ENCODE measurements at regions not wholly inside any gene's neighbourhood (a gene's known extent, or its start where the extent isn't known, plus 50 kb on each side); places are given as distances from the start of the nearest gene placed in this dataset.

DNA sequence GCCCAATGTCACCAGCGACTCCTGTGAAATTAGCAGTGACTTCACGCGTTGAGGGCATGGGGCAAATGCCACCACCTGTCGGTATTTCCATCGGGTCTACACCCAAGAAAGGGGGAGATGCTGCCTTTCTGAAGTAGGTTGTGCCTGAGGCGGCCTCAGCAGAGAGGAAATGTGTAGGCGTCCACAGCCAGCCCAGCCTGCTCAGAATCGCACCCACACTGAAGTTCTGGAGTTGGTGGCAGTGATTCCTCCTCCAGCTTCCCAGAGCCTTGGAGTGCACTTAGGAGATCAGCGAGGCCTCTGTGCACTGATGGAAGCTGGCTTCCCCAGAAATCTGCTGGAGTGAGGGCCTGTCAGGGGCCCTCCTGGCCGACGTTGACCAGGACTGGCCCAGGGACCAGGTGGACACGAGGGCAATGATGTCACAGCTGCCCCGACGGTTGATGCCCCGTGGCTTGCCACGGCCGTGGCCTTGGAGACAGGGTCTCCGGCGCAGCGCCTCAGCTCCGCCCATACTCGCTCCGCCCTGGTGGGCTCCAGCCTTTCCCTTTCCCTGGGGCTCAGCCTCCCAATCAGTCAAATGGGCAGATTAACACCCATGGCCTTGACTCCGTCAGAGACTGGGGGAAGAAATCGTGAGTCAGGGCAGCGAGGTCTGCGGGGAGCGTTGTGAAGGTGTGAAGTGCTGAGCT lies 484.8 kb downstream of the PREX1 start:
- no peak for TF ChIP-seq EZH2phosphoT487 (IDR thresholded peaks at IDR 0.05)
- TF ChIP-seq, protein P1, sequence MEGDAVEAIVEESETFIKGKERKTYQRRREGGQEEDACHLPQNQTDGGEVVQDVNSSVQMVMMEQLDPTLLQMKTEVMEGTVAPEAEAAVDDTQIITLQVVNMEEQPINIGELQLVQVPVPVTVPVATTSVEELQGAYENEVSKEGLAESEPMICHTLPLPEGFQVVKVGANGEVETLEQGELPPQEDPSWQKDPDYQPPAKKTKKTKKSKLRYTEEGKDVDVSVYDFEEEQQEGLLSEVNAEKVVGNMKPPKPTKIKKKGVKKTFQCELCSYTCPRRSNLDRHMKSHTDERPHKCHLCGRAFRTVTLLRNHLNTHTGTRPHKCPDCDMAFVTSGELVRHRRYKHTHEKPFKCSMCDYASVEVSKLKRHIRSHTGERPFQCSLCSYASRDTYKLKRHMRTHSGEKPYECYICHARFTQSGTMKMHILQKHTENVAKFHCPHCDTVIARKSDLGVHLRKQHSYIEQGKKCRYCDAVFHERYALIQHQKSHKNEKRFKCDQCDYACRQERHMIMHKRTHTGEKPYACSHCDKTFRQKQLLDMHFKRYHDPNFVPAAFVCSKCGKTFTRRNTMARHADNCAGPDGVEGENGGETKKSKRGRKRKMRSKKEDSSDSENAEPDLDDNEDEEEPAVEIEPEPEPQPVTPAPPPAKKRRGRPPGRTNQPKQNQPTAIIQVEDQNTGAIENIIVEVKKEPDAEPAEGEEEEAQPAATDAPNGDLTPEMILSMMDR (IDR thresholded peaks at IDR 0.05), result no peak
- TF ChIP-seq EZH2 (IDR thresholded peaks at IDR 0.05), result no peak
- no peaks in the 10 kb centered on the region for H3K9me3 ChIP-seq (ENCODE audit: low read depth)
- Mint-ChIP-seq H3K36me3 (peaks cover 1% of the 10 kb centered on the region), H3K9me3 (no peaks in the 10 kb centered on the region), H3K4me3 (no peak overlapping the region), H3K27me3 (ENCODE audit: insufficient read depth, low read depth) (peaks cover 23% of the 10 kb centered on the region), H3K4me1 (peaks cover 14% of the 10 kb centered on the region), H3K27ac (no peak overlapping the region)
- no peaks in the 10 kb centered on the region for H3K4me1 ChIP-seq
- H3K9ac ChIP-seq, result no peak overlapping the region
- no peak for DNase-seq (ENCODE audit: low spot score)
- no peak overlapping the region for H2AFZ ChIP-seq (replicated peaks)
- H3K27ac ChIP-seq, result no peak overlapping the region
- no peaks in the 10 kb centered on the region for H3K36me3 ChIP-seq
- H3K4me3 ChIP-seq, result no peak overlapping the region
- H3F3A ChIP-seq (ENCODE audit: low read depth), result no peaks in the 10 kb centered on the region
- no peaks in the 10 kb centered on the region for H4K20me1 ChIP-seq (ENCODE audit: low read depth)
- H3K27me3 ChIP-seq, result no peaks in the 10 kb centered on the region
- no peak overlapping the region for H3K4me2 ChIP-seq
- H3K79me2 ChIP-seq (ENCODE audit: low read depth), result no peaks in the 10 kb centered on the region

DNA sequence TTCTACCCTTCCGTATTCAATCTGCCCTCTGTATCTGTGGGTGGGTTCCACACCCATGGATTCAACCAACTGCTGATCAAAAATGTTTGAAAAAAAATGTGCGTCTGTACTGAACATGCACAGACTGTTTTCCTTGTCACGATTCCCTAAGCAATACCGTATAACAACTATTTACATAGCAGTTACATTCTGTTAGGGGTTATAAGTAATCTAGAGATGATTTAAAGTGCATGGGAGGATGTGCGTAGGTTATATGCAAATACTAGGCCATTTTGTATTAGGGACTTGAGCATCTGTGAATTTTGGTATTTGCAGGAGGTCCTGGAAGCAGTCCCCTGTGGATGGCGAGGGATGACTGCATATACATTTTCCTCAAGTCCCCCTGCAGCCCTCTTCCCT lies 486.9 kb downstream of the PREX1 start:
- no peak overlapping the region for H3K4me3 Mint-ChIP-seq
- no peak overlapping the region for H3K27ac ChIP-seq
- no peaks in the 10 kb centered on the region for H3K9me3 ChIP-seq (ENCODE audit: low read depth)
- peaks cover 25% of the 10 kb centered on the region for H3K4me1 Mint-ChIP-seq
- H3K36me3 ChIP-seq, result no peaks in the 10 kb centered on the region
- no peaks in the 10 kb centered on the region for H3K9me3 Mint-ChIP-seq
- H2AFZ ChIP-seq (replicated peaks), result no peak overlapping the region
- no peak overlapping the region for H3K4me2 ChIP-seq
- H3K36me3 Mint-ChIP-seq, result no peaks in the 10 kb centered on the region
- H4K20me1 ChIP-seq (ENCODE audit: low read depth), result no peaks in the 10 kb centered on the region
- H3F3A ChIP-seq (ENCODE audit: low read depth), result no peaks in the 10 kb centered on the region
- H3K79me2 ChIP-seq (ENCODE audit: low read depth), result no peaks in the 10 kb centered on the region
- no peaks in the 10 kb centered on the region for H3K4me1 ChIP-seq
- no peak overlapping the region for H3K4me3 ChIP-seq
- peaks cover 23% of the 10 kb centered on the region for H3K27me3 Mint-ChIP-seq (ENCODE audit: insufficient read depth, low read depth)
- no peaks in the 10 kb centered on the region for H3K27me3 ChIP-seq
- TF ChIP-seq EZH2phosphoT487 (IDR thresholded peaks at IDR 0.05) (no peak), EZH2 (IDR thresholded peaks at IDR 0.05) (no peak)
- TF ChIP-seq, protein P1 (IDR thresholded peaks at IDR 0.05), result no peak
- H3K27ac Mint-ChIP-seq, result no peak overlapping the region
- H3K9ac ChIP-seq, result no peak overlapping the region
- no peak for DNase-seq (ENCODE audit: low spot score)

DNA sequence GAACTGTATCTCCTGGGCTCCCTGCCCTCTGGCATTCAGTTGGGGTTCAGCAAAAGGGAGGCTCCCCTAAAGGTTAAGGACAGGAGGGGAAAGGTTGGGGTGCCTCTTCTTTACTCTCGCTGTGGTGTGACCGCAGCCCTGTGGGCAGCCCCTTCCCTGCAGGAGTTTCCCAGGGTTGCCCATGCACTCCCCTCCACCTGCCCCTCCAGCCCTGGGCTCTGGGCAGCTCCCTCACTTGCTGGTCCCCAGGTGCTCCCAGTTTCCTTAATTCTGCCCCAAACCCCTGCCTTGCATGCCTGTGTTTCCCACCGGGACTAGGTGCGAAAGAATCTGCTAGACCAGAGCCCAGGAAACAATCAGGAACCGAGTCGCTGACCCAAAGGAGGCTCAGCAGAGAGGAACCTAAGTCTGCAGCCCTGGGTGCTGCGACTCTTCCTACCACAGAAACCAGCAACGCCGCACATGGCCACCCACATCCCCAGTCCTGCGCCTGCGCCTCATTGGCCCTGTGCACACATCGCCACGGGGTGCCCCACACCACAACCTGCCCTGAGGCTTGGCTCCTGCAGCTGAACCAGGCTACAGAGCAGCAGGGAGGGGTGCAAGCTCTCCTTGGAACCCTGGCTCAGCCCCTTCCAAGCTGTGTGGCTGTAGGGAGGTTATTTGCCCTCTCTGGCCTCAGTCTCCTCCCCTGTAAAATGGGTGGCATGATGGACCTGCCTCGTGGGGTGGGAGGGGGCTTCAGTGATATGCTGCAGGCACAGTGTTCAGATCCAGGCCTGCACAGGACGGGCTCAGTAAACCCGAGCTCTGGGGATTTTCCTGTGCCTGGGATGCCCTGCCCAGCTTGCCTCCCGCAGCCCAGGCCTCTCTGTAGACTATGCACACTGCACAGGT lies 487.6 kb downstream of the PREX1 start:
- Histone ChIP-seq H3K79me2 (ENCODE audit: low read depth) (no peaks in the 10 kb centered on the region), H3K36me3 (no peaks in the 10 kb centered on the region), H4K20me1 (ENCODE audit: low read depth) (no peaks in the 10 kb centered on the region), H3F3A (ENCODE audit: low read depth) (no peaks in the 10 kb centered on the region), H3K4me2 (no peak overlapping the region), H3K4me1 (no peaks in the 10 kb centered on the region), H3K9me3 (ENCODE audit: low read depth) (no peaks in the 10 kb centered on the region), H3K9ac (no peak overlapping the region), H3K27me3 (no peaks in the 10 kb centered on the region), H3K27ac (no peak overlapping the region), H2AFZ (replicated peaks) (no peak overlapping the region), H3K4me3 (no peak overlapping the region)
- TF ChIP-seq, protein P1 (IDR thresholded peaks at IDR 0.05), result no peak
- TF ChIP-seq EZH2phosphoT487 (IDR thresholded peaks at IDR 0.05) (no peak), EZH2 (IDR thresholded peaks at IDR 0.05) (no peak)
- Mint-ChIP-seq H3K27ac (no peak overlapping the region), H3K36me3 (no peaks in the 10 kb centered on the region), H3K4me1 (peaks cover 31% of the 10 kb centered on the region), H3K27me3 (ENCODE audit: insufficient read depth, low read depth) (peaks cover 26% of the 10 kb centered on the region), H3K4me3 (no peak overlapping the region), H3K9me3 (no peaks in the 10 kb centered on the region)
- no peak for DNase-seq (ENCODE audit: low spot score)
